Lower lobe of right lung (tissue), 2 donors: ENCODE measurements at regions not wholly inside any gene's neighbourhood (a gene's known extent, or its start where the extent isn't known, plus 50 kb on each side); places are given as distances from the start of the nearest gene placed in this dataset.

Source experiments
- ATAC-seq, 2 donors: fragments of 200-7000 bp; cut with Tn5 transposase; one replicate each; pipeline ENCODE4 v1.9.1; 2020 to 2022; ENCODE audit warnings: mild to moderate bottlenecking in 2 of 2, moderate library complexity in 2 of 2
- DNase-seq: peaks from one replicate; pipeline ENCODE4 v3.0.0-alpha.2; 2020
- H3K27ac ChIP-seq: fragments of 200-600 bp; one replicate; pipeline ENCODE4 v1.8.0; 2022
- H3K27me3 ChIP-seq: fragments of 200-600 bp; one replicate; pipeline ENCODE4 v1.8.0; 2022; ENCODE audit warnings: low read depth
- H3K36me3 ChIP-seq: fragments of 200-600 bp; one replicate; pipeline ENCODE4 v1.8.0; 2022; ENCODE audit warnings: mild to moderate bottlenecking
- H3K4me1 ChIP-seq: fragments of 200-600 bp; one replicate; pipeline ENCODE4 v1.8.0; 2022
- H3K4me3 ChIP-seq: fragments of 200-600 bp; one replicate; pipeline ENCODE4 v1.8.0; 2022; ENCODE audit warnings: mild to moderate bottlenecking
- H3K9me3 ChIP-seq: fragments of 200-600 bp; one replicate; pipeline ENCODE4 v1.8.0; 2022
- CTCF ChIP-seq: fragments of 200-600 bp; IDR thresholded peaks from one replicate; pipeline ENCODE4 v1.8.0; 2022; ENCODE audit warnings: antibody characterized with exemption, mild to moderate bottlenecking
- intact Hi-C: fragments of 100-400 bp; cut with DNase I; formaldehyde crosslinking; loops from one replicate; pipeline ENCODE4 v1.11.0; 2022
- donor health status: DM: no; HTN: yes; CAD: no; lungs with severe emphysema.

GRCh38 chr12:22115711-22116110, 69.7 kb downstream of the CMAS start:
- no peaks in the 10 kb centered on the region for H3K36me3 ChIP-seq
- no peak overlapping the region for H3K4me3 ChIP-seq
- DNase-seq (no peak), ATAC-seq (no peak)
- intact Hi-C loops: no loop called here
- no peak overlapping the region for H3K27ac ChIP-seq
- no peak for TF ChIP-seq CTCF
- H3K4me1 ChIP-seq: no peaks in the 10 kb centered on the region
- no peaks in the 10 kb centered on the region for H3K27me3 ChIP-seq
- no peaks in the 10 kb centered on the region for H3K9me3 ChIP-seq

- ATAC-seq: no peak
- no peaks in the 10 kb centered on the region for H3K4me1 ChIP-seq
- intact Hi-C loops: no loop called here
- H3K9me3 ChIP-seq: no peaks in the 10 kb centered on the region
- H3K36me3 ChIP-seq: no peaks in the 10 kb centered on the region
- H3K27ac ChIP-seq: no peak overlapping the region
- DNase-seq: no peak
- H3K4me3 ChIP-seq: no peak overlapping the region
- no peak for TF ChIP-seq CTCF
- H3K27me3 ChIP-seq: no peaks in the 10 kb centered on the region
These were observed 70.4 kb downstream of the CMAS start for GRCh38 chr12:22116376-22116775.

- DNase-seq: no peak
- Histone ChIP-seq H3K27me3 (no peaks in the 10 kb centered on the region), H3K4me3 (no peak overlapping the region), H3K4me1 (no peaks in the 10 kb centered on the region), H3K27ac (no peak overlapping the region), H3K9me3 (no peaks in the 10 kb centered on the region), H3K36me3 (no peaks in the 10 kb centered on the region)
- intact Hi-C loops: no loop called here
- TF ChIP-seq CTCF: no peak
- no peak for ATAC-seq
These were observed 71.7 kb downstream of the CMAS start for GRCh38 chr12:22117563-22118237.

- Histone ChIP-seq H3K4me3 (no peak overlapping the region), H3K27me3 (no peaks in the 10 kb centered on the region), H3K27ac (no peak overlapping the region), H3K36me3 (no peaks in the 10 kb centered on the region), H3K4me1 (no peaks in the 10 kb centered on the region), H3K9me3 (no peaks in the 10 kb centered on the region)
- DNase-seq: no peak
- intact Hi-C loops: no loop called here
- no peak for TF ChIP-seq CTCF
- no peak for ATAC-seq
These were observed 72.3 kb downstream of the CMAS start for GRCh38 chr12:22118238-22118790.

- Histone ChIP-seq H3K36me3 (no peaks in the 10 kb centered on the region), H3K27me3 (no peaks in the 10 kb centered on the region), H3K4me1 (no peaks in the 10 kb centered on the region), H3K9me3 (no peaks in the 10 kb centered on the region), H3K27ac (no peak overlapping the region), H3K4me3 (no peak overlapping the region)
- DNase-seq: no peak
- TF ChIP-seq CTCF: peak; percentile 28
- intact Hi-C loops: no loop called here
- peak; percentile 47 to 49 for ATAC-seq
These were observed 75.2 kb downstream of the CMAS start for GRCh38 chr12:22121224-22121623.
